Activated CD4-positive, alpha-beta T cell treated with anti-CD3 and anti-CD28 coated beads, Interleukin-2, amount 50 U/mL, for 1 hour (primary cell): ENCODE measurements at regions not wholly inside any gene's neighbourhood (a gene's known extent, or its start where the extent isn't known, plus 50 kb on each side); places are given as distances from the start of the nearest gene placed in this dataset.

Experiments used
- DNase-seq: peaks from one replicate; pipeline ENCODE4 v3.0.0-alpha.2; 2020

DNA sequence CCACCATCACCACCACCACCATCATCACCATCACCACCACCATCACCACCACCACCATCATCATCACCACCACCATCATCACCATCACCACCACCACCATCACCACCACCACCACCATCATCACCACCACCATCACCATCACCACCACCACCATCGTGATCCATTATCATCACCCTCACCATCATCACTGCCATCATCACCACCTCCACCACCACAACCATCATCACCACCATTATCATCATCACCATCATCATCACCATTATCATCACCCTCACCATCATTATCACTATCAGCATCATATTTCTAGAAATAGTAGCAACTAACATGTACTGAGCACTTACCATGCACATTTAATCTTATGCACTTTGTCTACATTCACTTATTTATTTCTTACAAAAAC, 94.9 kb downstream of the C16orf95 start:
- no peak for DNase-seq

DNA sequence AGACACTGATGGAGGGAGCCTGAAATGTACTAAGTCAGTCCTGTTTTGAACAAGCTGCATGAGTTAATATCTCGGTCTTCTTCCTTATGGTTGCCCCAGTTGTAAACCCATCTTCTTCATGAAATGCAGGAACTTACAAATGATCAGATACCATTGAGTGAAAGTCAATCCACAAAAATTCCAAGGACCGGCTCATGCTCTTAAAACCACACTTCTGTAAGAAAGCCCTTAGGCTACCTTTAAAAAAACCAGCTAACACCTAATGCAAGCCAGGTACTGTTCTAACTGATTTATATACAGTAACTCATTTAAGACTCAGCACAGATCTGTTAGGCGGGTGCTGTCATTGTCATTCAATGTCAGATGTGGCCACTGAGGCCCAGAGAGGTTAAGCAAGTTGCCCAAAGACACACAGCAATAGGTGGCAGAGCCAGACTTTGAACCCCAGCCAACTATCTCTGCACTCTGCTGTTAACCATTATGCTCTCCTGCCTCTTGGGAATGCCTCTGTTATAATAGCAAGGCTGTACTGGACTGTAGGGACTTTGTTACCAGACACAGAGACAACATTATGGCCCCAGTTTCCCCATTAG, 93.4 kb downstream of the C16orf95 start:
- DNase-seq = no peak

DNA sequence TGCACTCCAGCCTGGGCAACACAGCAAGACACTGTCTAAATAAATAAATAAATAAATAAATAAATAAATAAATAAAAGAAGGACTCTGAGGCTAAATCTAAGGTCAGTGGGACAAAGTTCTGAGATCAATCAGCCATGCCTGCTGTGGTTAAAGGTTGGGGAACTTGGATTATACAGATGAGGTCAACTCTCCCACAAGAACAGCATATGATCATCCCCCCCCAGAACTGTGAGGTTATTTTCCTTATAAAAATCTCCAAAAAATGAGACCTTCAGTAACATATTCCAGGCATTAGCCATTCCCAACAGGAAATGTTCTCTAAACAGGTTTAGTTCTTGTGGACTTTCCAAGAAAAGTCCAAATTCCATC, 90.3 kb downstream of the C16orf95 start:
- DNase-seq = no peak

DNA sequence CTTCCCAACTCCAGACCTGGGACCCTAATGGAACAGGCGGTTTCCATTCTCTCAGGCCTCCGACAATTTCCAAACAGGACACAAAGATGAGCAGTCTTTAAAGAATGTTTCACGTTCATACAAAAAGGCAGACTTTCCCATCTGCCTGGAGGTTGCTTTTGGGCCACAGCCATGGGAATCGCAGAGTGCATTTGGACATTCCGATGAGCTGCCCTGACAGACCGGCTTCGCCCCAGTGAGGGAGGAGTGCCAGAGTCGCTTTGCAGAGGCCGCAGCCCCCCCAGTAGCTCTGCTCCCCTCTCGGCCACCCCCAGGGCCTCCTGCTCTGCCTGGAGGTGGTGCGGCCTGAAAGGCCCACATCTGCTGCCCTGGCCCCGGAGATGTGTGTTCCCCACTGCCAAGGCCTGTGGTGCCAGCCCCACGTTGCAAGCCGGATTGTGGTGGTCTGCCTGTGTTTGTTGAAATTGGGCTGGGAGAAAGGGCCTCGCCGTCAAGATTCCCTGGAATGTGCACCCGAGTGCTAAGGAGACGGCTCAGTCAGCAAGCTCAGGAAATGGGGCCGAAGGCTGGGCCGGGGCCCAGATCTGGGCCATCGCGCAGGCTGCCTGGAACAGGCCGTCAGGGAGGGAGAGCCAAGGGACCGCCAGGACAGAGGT, 89.8 kb downstream of the C16orf95 start:
- no peak for DNase-seq

DNA sequence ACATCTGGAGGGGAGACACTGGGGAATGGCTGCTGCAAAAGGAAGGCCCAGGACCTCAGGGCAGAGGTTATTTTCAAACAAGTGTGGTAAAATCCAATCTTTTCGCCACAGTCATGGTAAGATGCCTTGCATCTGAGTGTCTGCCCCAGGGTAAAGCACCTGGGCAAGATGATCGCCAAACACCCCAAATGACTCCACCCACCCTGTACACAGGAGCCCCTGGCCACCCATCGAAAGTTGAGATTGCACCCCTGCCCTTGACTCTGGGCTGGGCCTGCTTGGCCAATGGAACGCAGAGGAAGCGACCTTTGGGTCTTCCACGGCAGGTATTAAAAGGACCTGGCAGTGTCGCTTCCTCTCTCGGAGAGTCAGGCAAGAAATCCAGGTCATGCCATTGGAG, 88.8 kb downstream of the C16orf95 start:
- no peak for DNase-seq

DNA sequence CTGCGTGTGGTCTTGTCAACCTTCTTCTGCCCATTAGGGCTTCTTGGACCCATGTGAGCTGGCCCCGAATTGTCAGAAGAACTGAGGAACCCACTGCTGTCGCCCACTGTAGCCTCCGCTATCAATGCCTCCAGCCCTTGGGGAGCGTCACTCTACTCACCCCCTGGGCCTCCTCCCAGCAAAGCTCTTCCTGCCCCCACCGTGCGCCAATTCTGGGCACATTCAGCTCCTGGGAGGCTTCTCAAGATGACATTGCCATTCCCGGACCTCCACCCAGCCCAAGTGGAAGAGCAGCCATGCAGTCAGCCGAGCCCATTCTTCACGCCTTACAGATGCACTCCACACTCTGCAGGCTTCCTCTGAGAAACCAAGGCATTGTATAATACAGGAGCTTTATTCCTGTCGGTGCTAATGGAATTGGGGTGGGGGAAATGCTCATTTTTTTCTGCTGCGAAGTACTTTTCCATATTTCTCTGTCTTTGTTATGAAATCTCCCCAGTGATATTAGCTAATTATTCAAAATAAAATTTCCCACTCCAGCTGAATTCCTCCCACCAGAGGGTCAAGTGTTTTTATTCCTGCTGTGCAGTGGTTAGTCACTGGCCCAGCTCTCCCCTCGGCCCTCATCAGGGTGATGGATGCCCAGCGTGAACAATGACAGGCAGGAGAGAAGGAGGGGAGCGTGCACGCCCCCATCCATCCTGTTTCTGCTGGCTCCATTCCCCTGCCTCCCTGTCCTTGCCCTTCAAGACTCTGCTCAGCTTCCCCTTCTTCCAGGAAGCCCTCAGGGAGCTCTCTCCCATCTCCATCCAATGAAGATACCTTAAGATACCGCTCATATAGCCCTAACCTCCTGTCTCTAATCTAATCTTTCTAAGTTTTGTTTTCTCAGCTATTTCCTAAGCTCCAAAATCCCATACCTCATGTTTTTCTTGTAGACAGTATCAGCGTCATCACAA, 87.7 kb downstream of the C16orf95 start:
- no peak for DNase-seq

DNA sequence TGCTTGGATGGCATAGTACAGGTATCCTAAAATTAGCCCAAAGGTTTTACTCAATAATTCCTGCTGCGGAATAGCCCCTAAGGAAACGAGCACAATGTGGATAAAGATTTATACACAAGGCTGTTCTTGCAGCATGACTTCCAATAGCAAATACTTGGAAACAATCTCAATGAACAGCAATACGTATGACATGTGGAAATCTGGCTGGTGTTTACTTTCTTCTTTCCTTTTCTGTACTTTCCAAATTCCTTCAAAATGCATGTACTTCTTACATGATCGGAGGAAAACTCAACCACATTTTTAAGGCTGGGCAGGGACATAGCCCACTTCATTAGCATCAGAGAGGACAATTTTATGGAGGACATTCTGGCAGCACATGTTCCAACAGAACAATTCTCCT, 86.6 kb downstream of the C16orf95 start:
- no peak for DNase-seq

DNA sequence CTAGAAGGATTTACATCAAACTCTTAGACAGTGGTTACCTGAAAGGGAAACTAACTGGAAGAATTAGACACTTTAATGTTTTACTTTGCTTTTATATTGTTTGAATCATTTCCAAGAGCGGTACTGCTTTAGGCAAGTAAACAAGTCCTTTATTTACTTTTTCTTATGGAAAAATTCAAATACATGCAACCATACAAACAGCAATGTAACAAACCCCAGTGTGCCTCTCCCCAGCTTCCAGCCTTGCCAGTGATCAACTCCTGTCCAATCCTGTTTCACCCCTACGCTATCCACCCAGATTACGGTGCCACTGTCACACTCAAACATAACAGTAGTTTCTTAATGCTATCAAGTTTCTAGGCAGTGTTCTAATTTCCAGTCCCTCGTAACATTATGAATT, 85.9 kb downstream of the C16orf95 start:
- no peak for DNase-seq

DNA sequence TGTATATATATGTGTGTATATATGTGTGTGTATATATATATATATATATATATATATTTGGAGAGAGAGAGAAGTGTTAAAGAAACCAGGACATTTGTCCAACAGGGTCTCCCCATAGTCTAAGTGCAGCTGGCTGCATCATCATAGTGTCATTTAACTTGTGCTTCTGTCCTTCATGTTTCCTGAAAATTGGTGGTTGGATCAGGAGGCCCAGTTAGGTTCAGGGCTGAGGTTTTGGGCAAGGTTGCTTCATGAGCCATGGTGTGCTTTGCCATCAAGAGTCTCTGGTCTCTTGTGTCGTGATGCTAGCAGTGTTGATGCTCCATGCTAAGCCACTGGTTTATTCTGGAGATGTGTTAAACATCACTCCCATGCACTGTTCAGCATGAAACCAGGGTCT, 85.3 kb downstream of the C16orf95 start:
- no peak for DNase-seq

DNA sequence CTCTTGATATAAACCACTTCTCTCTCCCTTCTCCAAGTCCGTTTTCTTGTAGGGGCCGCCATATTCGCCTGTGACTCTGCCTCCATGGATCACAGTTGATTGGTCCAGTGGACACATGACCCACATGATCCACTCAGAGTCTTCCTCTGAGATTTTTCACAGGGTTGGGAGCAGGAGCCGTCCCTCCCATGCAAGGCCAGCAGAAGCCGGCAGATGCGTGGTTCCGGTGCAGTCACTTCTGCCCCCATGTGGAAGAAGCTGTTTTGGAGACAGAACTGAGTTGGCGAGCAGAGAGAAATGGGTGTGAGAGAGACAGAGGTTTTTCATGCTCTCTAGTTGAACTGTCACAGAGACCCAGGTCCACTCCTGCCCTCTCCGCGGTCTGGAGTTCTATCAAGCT, 83.3 kb downstream of the C16orf95 start:
- DNase-seq = no peak

DNA sequence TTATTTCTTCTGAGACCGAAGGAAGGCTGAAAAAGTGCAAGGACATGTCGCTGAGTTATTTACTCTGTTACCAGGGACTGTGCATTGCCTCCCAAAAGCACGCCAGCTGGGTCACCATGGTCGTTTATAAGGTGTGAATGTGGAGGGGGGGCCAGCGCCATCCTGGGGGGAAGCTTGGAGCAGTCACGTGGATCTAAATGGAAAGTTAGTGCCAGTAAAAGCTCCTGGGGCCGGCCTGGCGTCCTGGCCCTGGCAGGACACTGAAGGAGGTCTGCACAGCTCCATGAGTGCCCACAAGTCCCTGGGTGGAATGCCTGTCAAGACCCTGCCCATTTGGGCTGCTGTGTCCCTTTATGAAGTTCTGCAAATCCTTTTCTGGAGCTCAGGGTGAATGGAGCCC, 82.6 kb downstream of the C16orf95 start:
- no peak for DNase-seq

DNA sequence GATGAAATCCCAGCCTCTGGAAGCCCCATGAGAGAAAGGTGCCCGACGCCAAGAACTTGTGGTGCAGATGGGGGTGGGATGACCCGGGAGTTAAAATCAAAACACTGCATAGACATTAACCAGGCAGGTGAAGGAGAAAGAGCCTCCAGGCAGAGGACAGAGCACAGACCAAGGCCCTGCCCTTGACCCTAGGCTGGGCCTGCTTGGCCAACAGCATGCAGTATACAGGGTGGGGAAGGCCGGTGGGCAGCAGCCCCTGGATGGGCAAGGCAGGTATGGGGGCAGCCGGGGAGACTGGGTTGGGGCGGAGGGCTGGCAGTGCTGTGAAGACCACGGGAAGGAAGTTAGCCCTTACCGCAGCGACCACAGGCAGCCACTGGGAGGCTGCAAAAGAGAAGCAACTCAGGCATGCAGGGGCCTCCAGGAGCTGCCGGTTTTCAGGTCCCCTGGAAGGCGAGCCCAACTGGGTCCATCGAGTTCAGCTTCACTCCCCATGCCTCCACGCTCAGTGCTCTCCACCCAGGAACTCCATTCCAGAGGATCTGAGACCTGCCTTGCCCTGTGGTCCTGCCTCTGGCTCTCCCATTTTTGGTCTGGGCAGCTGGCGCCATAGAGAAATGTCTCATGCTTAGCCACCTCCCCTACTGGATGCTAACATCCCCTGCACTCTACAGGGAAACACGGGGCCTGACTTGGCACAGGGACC, 81.2 kb downstream of the C16orf95 start:
- DNase-seq = no peak

DNA sequence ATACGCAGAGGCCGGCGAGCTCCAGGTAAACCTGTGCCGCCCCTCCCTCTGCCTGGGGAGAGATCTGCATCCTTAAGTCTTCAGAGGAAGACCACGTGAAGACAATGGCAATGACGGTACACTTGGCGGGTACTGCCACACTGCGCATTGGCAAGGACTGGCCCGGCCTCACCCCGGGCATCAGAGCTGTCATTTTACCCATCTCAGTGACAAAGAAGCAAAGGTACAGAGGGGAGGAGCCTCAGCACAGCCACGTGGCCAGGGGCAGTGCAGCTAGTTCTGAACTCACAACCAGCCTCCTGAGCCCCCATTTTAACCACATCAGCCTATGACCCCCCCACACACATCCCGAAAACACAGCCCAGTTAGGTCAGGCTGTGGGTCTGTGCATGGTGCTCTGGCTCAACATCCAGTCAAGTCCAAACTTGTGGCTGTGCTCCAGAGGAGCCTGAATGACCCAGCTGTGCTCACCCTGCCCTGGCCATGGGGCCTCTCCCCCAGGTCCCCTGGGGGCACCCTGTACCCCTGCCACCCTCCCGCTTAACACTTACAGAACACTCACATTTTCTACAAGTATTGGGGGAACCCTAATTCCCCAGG, 80.6 kb downstream of the C16orf95 start:
- DNase-seq = no peak

DNA sequence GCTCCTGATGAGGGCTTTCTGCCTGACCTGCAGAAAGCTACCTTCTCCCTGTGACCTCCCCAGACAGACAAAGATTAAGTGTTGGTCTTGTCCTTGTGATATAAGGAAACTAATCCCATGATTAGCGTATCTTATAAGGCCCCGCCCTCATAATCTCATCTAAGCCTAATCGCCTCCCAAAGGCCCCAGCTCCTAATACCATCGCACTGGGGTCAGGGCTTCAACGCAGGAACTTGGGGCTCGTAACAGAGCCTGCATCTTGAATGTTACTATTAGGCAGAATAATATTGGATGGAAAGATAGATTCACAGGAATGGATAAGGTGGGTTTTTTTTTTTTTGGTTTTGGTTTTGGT, 78.9 kb downstream of the C16orf95 start:
- DNase-seq = no peak

DNA sequence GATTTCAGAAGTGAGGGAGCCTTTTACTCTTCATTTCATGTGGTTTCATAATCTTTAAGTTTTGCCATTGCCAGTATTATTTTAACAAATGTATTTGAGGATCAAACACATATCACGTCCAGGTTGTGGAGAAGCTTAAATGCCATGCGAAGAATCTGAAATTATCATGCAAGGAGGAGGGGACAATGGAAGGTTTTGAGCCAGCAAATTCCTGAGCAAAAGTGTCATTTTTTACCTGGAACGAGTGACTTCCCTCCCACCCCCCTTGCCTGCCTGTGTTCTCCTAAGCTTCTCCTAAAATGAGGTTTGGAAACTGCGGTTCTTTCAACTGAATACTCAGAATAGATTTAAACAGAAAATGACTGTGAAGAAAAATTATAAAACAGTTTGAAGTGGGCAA, 77.6 kb downstream of the C16orf95 start:
- no peak for DNase-seq

DNA sequence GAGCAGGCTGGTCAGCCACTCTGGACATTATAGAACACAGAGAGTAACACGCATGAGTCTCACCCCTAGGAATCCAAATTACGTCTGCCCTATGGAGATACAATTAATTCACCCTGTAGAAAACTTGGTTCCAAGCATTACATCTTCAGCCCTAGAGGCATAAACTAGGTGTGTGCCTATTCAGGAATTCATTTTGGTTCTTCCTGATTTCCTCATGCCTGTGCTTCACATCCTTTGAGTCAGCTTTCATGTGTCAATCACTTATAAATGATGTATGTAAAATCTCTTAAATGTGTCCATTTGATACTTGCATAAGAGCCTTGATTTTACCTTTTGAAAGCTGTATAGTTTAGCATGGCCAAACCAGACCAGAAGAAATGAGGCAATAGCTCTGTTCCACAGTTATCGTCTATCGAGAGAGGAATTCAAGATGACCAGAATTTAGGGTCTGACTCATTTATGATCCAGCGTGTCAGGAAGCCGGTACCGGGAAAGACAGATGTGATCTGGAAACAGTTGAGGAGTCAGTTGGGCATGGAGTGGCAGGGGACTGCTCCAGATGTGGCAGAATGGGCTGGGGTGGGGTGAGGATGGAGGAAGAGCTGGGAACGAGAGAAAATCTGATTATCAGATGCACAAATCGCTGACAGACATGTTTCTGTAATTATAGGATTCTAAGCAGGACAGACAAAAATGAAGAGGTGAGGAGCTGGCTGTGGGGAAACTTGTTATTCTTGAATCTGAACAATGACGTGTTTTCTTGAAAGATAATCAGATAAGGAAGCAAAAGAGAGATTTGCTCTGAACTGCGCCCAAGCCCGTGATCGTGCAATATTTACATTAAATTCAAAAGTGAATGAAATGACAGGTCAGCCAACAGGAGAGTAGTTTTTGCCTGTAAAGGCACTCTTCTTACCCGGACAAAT, 76.7 kb downstream of the C16orf95 start:
- no peak for DNase-seq

DNA sequence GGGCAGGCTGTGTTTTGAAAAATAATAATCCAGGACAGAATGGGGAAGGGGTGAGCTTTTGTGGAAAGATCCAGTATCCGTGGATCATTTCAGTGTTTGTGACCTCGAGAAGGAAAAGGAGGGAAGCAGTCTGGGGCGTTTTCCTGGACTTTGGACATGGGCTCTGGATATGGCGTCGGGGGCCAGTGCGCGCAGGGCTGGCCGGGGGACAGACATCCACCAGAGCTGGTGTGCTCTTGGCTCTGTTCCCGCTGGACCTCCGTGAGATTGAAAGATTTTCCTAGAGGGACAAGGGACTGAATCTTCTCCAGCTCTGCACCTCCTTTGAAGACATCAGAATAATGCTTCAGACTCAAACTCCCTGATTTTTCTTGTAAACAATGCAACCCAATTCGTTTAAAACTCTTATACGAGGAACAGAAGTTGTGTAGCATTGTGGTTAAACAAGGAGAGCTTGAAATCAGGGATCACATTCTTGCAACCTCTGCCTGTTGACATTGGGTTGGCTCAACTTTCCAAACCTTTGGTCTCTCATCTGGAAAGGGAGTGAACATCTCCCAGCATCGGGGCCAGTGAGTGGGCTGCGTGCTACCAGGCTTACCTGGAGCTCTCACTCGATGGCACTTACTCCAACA, 75.9 kb downstream of the C16orf95 start:
- no peak for DNase-seq

DNA sequence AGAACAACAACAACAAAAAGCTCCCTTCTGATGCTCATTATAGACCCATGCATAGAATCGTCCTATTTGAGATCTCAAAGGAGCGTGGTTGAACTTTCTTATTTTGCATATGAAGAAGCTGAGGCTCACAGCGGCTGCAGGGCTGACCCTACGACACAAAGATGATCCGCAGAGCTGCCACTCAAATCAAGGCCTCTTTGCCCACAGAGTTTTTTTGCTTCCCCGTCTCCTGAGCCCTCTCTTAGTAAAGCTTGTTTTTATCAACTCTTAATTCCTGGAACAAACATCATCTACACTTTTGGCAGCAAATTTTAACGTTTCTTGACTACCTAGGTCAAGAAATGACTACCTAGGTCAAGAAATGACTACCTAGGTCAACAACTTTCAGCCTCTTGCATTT, 73.7 kb downstream of the C16orf95 start:
- DNase-seq = no peak

DNA sequence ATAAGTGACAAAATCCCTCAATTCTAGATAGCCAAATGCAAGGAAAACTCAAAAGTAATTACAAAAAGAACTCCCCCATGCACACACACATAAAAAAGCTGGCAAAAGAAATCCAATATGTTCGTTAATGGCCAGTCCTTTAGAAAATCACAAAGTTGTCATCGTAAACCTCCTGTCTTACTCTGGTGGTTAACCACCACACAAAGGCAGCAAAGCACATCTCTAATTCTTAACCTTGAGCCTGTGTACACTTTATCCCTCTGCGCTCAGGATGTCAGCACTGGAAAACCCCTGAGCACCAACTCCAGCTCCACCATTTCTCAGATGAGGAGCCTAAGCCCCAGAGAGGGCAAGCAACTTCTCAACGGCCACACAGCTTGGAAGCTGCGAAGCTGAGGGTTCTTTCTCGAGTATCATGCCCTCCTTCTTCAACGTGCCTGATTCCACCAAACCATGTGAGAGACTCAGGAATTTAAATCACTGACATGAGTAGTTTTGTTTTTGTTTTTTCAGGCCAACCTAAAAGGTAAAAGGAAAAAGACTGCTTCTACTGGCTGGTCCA, 72.5 kb downstream of the C16orf95 start:
- DNase-seq = no peak

DNA sequence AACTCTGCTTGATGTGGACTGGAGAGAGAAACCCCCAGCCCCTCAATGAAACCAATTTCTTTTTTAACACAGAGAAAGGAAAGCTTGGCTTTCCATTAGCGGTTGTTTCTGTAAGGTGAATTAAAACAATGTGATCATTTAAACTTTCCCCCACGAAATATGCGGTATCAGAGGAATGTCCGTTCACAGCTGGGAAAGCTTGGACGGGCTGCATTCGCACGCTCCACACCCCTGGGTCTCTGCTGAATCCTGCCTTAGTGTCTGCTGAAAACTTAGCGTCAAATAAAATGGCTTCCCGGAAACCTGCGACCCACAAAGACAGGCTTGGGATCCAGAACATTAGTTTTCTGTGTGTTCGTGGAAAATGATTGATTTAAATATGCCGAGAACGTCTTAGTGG, 71.7 kb downstream of the C16orf95 start:
- no peak for DNase-seq
